ENCODE measurements at regions not wholly inside any gene's neighbourhood (a gene's known extent, or its start where the extent isn't known, plus 50 kb on each side); places are given as distances from the start of the nearest gene placed in this dataset.

GRCh38 chr22:48687606-48688005, 1140.1 kb downstream of the BRD1 start:
- TF ChIP-seq CSDC2 (CRISPR knock-in tag; IDR thresholded peaks at IDR 0.05): no peak
- no peak for ATAC-seq

DNA sequence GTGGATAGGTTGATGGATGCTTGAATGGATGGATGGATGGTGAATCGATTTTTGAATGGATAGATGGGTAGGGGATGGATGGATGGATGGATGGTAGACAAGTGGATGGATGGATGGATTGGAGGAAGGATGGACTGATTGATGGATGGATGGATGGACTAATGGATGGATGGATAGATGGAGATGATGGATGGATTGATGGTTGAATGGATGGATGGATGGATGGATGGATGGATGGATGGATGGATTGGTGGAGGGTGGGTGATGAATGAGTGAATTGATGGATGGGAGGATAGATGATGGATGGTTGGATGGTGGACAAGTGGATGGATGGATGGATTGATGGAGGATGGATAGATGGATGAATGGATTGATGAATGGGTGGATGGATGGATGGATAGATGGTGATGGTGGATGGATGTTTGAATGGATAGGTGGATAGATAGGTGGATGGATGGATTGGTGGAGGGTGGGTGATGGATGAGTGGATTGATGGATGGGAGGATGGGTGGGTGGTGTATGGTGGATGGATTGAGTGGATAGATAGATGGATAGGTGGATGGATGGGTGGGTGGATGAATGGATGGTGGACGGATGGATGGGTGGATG, 1140.9 kb downstream of the BRD1 start:
- no peak for TF ChIP-seq SNAI2 (CRISPR knock-in tag; IDR thresholded peaks at IDR 0.05)
- no peak for TF ChIP-seq CSRNP3 (CRISPR knock-in tag; IDR thresholded peaks at IDR 0.05)
- no peak for TF ChIP-seq ZNF70 (CRISPR knock-in tag; IDR thresholded peaks at IDR 0.05)
- no peak for TF ChIP-seq ZNF8 (CRISPR knock-in tag; IDR thresholded peaks at IDR 0.05)
- no peak for TF ChIP-seq OSR1 (CRISPR knock-in tag; IDR thresholded peaks at IDR 0.05)
- TF ChIP-seq ZFP3 (CRISPR knock-in tag; IDR thresholded peaks at IDR 0.05): no peak
- no peak for TF ChIP-seq GLIS3 (CRISPR knock-in tag; IDR thresholded peaks at IDR 0.05)
- no peak for TF ChIP-seq BACH2 (CRISPR knock-in tag; IDR thresholded peaks at IDR 0.05; ENCODE audit: borderline replicate concordance)
- no peak for TF ChIP-seq TSHZ2 (CRISPR knock-in tag; IDR thresholded peaks at IDR 0.05)
- TF ChIP-seq PPARA (CRISPR knock-in tag; IDR thresholded peaks at IDR 0.05; ENCODE audit: borderline replicate concordance): no peak
- TF ChIP-seq POU6F1 (CRISPR knock-in tag; IDR thresholded peaks at IDR 0.05; ENCODE audit: borderline replicate concordance, low read depth): no peak
- TF ChIP-seq TOX (CRISPR knock-in tag; IDR thresholded peaks at IDR 0.05; ENCODE audit: borderline replicate concordance): no peak
- TF ChIP-seq ZNF565 (CRISPR knock-in tag; conservative IDR thresholded peaks at IDR 0.05; ENCODE audit: low read depth): no peak
- TF ChIP-seq ISL1 (CRISPR knock-in tag; IDR thresholded peaks at IDR 0.05): no peak
- TF ChIP-seq, protein P1, sequence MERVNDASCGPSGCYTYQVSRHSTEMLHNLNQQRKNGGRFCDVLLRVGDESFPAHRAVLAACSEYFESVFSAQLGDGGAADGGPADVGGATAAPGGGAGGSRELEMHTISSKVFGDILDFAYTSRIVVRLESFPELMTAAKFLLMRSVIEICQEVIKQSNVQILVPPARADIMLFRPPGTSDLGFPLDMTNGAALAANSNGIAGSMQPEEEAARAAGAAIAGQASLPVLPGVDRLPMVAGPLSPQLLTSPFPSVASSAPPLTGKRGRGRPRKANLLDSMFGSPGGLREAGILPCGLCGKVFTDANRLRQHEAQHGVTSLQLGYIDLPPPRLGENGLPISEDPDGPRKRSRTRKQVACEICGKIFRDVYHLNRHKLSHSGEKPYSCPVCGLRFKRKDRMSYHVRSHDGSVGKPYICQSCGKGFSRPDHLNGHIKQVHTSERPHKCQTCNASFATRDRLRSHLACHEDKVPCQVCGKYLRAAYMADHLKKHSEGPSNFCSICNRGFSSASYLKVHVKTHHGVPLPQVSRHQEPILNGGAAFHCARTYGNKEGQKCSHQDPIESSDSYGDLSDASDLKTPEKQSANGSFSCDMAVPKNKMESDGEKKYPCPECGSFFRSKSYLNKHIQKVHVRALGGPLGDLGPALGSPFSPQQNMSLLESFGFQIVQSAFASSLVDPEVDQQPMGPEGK (CRISPR knock-in tag; IDR thresholded peaks at IDR 0.05; ENCODE audit: borderline replicate concordance): no peak
- TF ChIP-seq RARB (CRISPR knock-in tag; IDR thresholded peaks at IDR 0.05): no peak
- no peak for TF ChIP-seq TCF4 (CRISPR knock-in tag; IDR thresholded peaks at IDR 0.05; ENCODE audit: borderline replicate concordance)
- no peak for ATAC-seq

DNA sequence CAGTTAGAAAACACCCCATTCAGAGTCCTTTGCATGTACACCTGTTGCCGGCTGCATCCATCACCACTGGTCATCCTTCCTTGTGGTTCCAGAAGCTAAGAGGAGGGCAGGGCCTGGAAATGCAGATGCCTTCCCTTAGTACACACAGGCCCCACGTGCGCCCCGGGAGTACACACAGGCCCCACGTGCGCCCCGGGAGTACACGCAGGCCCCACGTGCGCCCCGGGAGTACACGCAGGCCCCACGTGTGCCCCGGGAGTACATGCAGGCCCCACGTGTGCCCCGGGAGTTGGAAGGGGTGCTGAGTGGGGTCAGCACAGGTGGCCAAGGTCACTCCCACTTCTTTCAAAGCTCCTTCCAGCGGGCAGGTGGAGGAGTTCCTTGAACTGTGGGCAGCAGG, 1141.9 kb downstream of the BRD1 start:
- no peak for ATAC-seq
- TF ChIP-seq CSDC2 (CRISPR knock-in tag; IDR thresholded peaks at IDR 0.05) (no peak), ZNF565 (CRISPR knock-in tag; conservative IDR thresholded peaks at IDR 0.05; ENCODE audit: low read depth) (no peak), TSHZ2 (CRISPR knock-in tag; IDR thresholded peaks at IDR 0.05) (no peak), POU6F1 (CRISPR knock-in tag; IDR thresholded peaks at IDR 0.05; ENCODE audit: borderline replicate concordance, low read depth) (no peak), GLIS3 (CRISPR knock-in tag; IDR thresholded peaks at IDR 0.05) (no peak), BACH2 (CRISPR knock-in tag; IDR thresholded peaks at IDR 0.05; ENCODE audit: borderline replicate concordance) (no peak), CSRNP3 (CRISPR knock-in tag; IDR thresholded peaks at IDR 0.05) (no peak)
- TF ChIP-seq, protein P1 (CRISPR knock-in tag; IDR thresholded peaks at IDR 0.05; ENCODE audit: borderline replicate concordance): no peak
- TF ChIP-seq, protein P2, sequence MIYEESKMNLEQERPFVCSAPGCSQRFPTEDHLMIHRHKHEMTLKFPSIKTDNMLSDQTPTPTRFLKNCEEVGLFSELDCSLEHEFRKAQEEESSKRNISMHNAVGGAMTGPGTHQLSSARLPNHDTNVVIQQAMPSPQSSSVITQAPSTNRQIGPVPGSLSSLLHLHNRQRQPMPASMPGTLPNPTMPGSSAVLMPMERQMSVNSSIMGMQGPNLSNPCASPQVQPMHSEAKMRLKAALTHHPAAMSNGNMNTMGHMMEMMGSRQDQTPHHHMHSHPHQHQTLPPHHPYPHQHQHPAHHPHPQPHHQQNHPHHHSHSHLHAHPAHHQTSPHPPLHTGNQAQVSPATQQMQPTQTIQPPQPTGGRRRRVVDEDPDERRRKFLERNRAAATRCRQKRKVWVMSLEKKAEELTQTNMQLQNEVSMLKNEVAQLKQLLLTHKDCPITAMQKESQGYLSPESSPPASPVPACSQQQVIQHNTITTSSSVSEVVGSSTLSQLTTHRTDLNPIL (CRISPR knock-in tag; IDR thresholded peaks at IDR 0.05; ENCODE audit: low read depth): no peak

All from SK-N-SH treated with all-trans-retinoic acid at 6 μM for 48 hours (cell line).